ENCODE measurements at regions not wholly inside any gene's neighbourhood (a gene's known extent, or its start where the extent isn't known, plus 50 kb on each side); places are given as distances from the start of the nearest gene placed in this dataset.
"Not testable (repeated sequence)": the region's sequence is repeated elsewhere in the genome, so short reads cannot be mapped to it uniquely, and the experiment has no call there.

DNA sequence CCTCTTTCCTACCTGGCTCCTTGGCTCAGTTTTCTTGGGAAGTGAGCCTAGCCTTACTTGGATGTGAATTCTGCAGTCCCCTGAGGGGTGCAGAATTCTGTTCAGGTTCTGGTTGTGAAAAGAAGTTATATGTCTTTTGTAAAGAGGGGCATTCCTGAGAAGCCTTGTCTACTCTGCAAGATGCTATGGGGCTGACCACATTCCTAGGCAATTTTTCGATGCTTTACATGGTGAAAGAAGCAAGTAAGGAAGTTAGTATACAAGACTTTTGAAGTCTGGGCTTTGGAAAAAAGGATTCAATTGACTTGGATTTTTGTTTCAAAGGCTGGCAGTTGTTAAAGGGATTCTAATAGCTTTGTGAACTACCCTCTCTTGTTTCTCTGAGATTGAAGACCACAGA, 167.9 kb upstream of the STMND1 start:
- Histone ChIP-seq H2AFZ (ENCODE audit: low read depth, low read length) (no peak overlapping the region), H3K4me3 (ENCODE audit: low read length) (no peak overlapping the region), H3K4me2 (ENCODE audit: low read length) (no peak overlapping the region), H3K27ac (ENCODE audit: low read length) (no peak overlapping the region), H3K9me3 (ENCODE audit: low read length) (no peaks in the 10 kb centered on the region), H3F3A (ENCODE audit: insufficient read depth, low read length, poor library complexity, severe bottlenecking) (no peaks in the 10 kb centered on the region), H3K9ac (ENCODE audit: low read length) (no peak overlapping the region), H3K9me2 (ENCODE audit: insufficient read depth, low read length) (no peaks in the 10 kb centered on the region), H3K36me3 (ENCODE audit: insufficient read depth, low read length) (no peaks in the 10 kb centered on the region), H3K27me3 (ENCODE audit: insufficient read depth, low read depth, low read length) (no peaks in the 10 kb centered on the region), H3K79me2 (replicated peaks; ENCODE audit: insufficient read depth, low read length) (no peaks in the 10 kb centered on the region), H4K20me1 (ENCODE audit: insufficient read depth) (no peaks in the 10 kb centered on the region)
- no peak for TF ChIP-seq POLR2AphosphoS5 (IDR thresholded peaks at IDR 0.05)
- TF ChIP-seq, protein P1, sequence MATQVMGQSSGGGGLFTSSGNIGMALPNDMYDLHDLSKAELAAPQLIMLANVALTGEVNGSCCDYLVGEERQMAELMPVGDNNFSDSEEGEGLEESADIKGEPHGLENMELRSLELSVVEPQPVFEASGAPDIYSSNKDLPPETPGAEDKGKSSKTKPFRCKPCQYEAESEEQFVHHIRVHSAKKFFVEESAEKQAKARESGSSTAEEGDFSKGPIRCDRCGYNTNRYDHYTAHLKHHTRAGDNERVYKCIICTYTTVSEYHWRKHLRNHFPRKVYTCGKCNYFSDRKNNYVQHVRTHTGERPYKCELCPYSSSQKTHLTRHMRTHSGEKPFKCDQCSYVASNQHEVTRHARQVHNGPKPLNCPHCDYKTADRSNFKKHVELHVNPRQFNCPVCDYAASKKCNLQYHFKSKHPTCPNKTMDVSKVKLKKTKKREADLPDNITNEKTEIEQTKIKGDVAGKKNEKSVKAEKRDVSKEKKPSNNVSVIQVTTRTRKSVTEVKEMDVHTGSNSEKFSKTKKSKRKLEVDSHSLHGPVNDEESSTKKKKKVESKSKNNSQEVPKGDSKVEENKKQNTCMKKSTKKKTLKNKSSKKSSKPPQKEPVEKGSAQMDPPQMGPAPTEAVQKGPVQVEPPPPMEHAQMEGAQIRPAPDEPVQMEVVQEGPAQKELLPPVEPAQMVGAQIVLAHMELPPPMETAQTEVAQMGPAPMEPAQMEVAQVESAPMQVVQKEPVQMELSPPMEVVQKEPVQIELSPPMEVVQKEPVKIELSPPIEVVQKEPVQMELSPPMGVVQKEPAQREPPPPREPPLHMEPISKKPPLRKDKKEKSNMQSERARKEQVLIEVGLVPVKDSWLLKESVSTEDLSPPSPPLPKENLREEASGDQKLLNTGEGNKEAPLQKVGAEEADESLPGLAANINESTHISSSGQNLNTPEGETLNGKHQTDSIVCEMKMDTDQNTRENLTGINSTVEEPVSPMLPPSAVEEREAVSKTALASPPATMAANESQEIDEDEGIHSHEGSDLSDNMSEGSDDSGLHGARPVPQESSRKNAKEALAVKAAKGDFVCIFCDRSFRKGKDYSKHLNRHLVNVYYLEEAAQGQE (IDR thresholded peaks at IDR 0.05; ENCODE audit: borderline replicate concordance), result no peak
- no peak for TF ChIP-seq SMC3 (conservative IDR thresholded peaks at IDR 0.05; ENCODE audit: poor library complexity)
- TF ChIP-seq TAF1 (IDR thresholded peaks at IDR 0.05; ENCODE audit: low read depth), result no peak
- no peak for TF ChIP-seq RAD21 (conservative IDR thresholded peaks at IDR 0.05)
- TF ChIP-seq, protein P2, sequence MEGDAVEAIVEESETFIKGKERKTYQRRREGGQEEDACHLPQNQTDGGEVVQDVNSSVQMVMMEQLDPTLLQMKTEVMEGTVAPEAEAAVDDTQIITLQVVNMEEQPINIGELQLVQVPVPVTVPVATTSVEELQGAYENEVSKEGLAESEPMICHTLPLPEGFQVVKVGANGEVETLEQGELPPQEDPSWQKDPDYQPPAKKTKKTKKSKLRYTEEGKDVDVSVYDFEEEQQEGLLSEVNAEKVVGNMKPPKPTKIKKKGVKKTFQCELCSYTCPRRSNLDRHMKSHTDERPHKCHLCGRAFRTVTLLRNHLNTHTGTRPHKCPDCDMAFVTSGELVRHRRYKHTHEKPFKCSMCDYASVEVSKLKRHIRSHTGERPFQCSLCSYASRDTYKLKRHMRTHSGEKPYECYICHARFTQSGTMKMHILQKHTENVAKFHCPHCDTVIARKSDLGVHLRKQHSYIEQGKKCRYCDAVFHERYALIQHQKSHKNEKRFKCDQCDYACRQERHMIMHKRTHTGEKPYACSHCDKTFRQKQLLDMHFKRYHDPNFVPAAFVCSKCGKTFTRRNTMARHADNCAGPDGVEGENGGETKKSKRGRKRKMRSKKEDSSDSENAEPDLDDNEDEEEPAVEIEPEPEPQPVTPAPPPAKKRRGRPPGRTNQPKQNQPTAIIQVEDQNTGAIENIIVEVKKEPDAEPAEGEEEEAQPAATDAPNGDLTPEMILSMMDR (IDR thresholded peaks at IDR 0.05; ENCODE audit: poor library complexity, severe bottlenecking), result no peak
- TF ChIP-seq MXI1 (conservative IDR thresholded peaks at IDR 0.05; ENCODE audit: poor library complexity, severe bottlenecking), result no peak
- no peak for TF ChIP-seq EZH2 (IDR thresholded peaks at IDR 0.05; ENCODE audit: borderline replicate concordance, insufficient read depth, low read length, poor library complexity, severe bottlenecking)
- TF ChIP-seq EP300 (conservative IDR thresholded peaks at IDR 0.05; ENCODE audit: poor library complexity, severe bottlenecking), result no peak

DNA sequence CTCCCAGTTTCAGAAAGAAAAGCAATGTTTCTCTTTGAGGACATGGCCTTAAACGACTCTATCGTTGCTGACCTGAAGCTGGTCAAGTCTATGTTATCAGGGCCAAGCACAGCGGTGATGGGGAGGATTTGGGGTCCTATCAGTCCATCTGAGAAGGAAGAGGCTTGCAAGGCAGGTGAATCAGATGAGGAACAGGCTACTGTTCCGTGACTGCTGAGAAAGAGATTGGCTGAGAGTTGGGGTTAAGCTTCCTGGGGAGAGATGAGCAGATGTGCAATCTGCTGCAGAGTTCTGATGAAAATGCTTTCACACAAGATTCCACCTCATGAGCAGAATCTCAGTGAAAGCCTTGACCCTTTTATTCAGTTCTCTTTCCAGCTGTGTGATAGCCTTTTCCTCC, 168.3 kb upstream of the STMND1 start:
- Histone ChIP-seq H3K4me3 (ENCODE audit: low read length) (no peak overlapping the region), H3K79me2 (replicated peaks; ENCODE audit: insufficient read depth, low read length) (no peaks in the 10 kb centered on the region), H2AFZ (ENCODE audit: low read depth, low read length) (no peak overlapping the region), H3K36me3 (ENCODE audit: insufficient read depth, low read length) (no peaks in the 10 kb centered on the region), H3K9me3 (ENCODE audit: low read length) (no peaks in the 10 kb centered on the region), H3K27ac (ENCODE audit: low read length) (no peak overlapping the region), H3K4me2 (ENCODE audit: low read length) (no peak overlapping the region), H4K20me1 (ENCODE audit: insufficient read depth) (no peaks in the 10 kb centered on the region), H3K27me3 (ENCODE audit: insufficient read depth, low read depth, low read length) (no peaks in the 10 kb centered on the region), H3K9me2 (ENCODE audit: insufficient read depth, low read length) (no peaks in the 10 kb centered on the region), H3F3A (ENCODE audit: insufficient read depth, low read length, poor library complexity, severe bottlenecking) (no peaks in the 10 kb centered on the region), H3K9ac (ENCODE audit: low read length) (no peak overlapping the region)
- no peak for TF ChIP-seq RAD21 (conservative IDR thresholded peaks at IDR 0.05)
- no peak for TF ChIP-seq MXI1 (conservative IDR thresholded peaks at IDR 0.05; ENCODE audit: poor library complexity, severe bottlenecking)

DNA sequence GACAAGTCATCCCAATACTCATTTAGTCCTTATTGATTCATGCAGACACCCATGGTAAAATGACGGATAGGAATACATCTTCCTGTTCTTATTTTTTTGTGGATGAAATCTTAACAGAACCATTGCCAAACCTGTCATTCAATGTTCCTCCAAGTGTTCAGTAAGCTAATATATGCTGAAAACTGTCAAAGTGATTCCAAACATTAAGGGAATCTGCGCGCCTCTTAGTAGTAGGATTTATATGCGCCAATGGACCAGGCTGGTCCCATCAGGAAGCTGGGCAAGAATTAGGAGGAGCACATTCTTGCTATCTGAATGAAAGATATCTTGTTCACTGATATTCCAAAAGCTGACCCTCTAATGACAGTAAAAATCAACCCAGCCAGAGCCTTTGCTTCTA, 168.9 kb upstream of the STMND1 start:
- Histone ChIP-seq H3F3A (ENCODE audit: insufficient read depth, low read length, poor library complexity, severe bottlenecking) (no peaks in the 10 kb centered on the region), H3K27ac (ENCODE audit: low read length) (no peak overlapping the region), H4K20me1 (ENCODE audit: insufficient read depth) (no peaks in the 10 kb centered on the region), H3K9me3 (ENCODE audit: low read length) (no peaks in the 10 kb centered on the region), H2AFZ (ENCODE audit: low read depth, low read length) (no peak overlapping the region), H3K9ac (ENCODE audit: low read length) (no peak overlapping the region), H3K36me3 (ENCODE audit: insufficient read depth, low read length) (no peaks in the 10 kb centered on the region), H3K4me3 (ENCODE audit: low read length) (no peak overlapping the region), H3K4me2 (ENCODE audit: low read length) (no peak overlapping the region), H3K9me2 (ENCODE audit: insufficient read depth, low read length) (no peaks in the 10 kb centered on the region), H3K79me2 (replicated peaks; ENCODE audit: insufficient read depth, low read length) (no peaks in the 10 kb centered on the region), H3K27me3 (ENCODE audit: insufficient read depth, low read depth, low read length) (no peaks in the 10 kb centered on the region)
- TF ChIP-seq, protein P1 (IDR thresholded peaks at IDR 0.05; ENCODE audit: borderline replicate concordance), result peak; percentile 79
- no peak for TF ChIP-seq EP300 (conservative IDR thresholded peaks at IDR 0.05; ENCODE audit: poor library complexity, severe bottlenecking)

DNA sequence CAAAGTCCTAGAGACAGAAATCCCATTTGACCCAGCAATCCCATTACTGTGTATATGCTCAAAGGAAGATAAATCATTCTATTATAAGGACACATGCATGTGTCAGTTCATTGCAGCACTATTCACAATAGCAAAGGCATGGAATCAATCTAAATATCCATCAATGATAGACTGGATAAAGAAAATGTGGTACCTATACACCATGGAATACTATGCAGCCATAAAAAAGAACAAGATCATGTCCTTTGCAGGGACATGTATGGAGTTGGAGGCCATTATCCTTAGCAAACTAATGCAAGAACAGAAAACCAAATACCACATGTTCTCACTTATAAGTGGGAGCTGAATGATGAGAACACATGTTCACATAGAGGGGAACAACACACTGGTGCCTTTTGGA, 169.8 kb upstream of the ATXN1 start:
- not testable (repeated sequence) for H3K79me2 ChIP-seq (replicated peaks; ENCODE audit: insufficient read depth, low read length); H2AFZ ChIP-seq (ENCODE audit: low read depth, low read length); H3K9ac ChIP-seq (ENCODE audit: low read length); H3K27me3 ChIP-seq (ENCODE audit: insufficient read depth, low read depth, low read length); H3K9me2 ChIP-seq (ENCODE audit: insufficient read depth, low read length); H4K20me1 ChIP-seq (ENCODE audit: insufficient read depth); H3F3A ChIP-seq (ENCODE audit: insufficient read depth, low read length, poor library complexity, severe bottlenecking); H3K9me3 ChIP-seq (ENCODE audit: low read length); H3K27ac ChIP-seq (ENCODE audit: low read length); H3K4me3 ChIP-seq (ENCODE audit: low read length); H3K4me2 ChIP-seq (ENCODE audit: low read length); H3K36me3 ChIP-seq (ENCODE audit: insufficient read depth, low read length)
